ENCODE measurements at regions not wholly inside any gene's neighbourhood (a gene's known extent, or its start where the extent isn't known, plus 50 kb on each side); places are given as distances from the start of the nearest gene placed in this dataset.
"Not testable (repeated sequence)": the region's sequence is repeated elsewhere in the genome, so short reads cannot be mapped to it uniquely, and the experiment has no call there.

DNA sequence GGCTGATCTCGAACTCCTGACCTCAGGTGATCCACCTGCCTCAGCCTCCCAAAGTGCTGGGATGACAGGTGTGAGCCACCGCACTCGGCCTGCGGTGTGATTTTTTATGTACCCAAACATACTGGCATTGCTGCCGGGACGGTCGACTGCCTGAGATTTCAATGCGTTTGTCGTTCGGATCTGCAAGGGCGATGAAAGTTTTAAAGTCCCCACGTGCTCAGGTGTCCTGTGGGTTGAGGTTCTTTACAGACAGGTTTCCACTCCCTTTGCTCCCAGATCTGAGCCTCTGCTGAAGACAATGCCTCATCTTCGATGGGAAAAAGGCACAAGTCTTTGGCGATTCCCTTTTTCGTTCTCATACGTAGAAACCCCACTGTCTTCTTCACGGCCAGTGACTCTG is 78.1 kb upstream of the SHOX start:
- DNase-seq (ENCODE audit: low spot score): no peak

DNA sequence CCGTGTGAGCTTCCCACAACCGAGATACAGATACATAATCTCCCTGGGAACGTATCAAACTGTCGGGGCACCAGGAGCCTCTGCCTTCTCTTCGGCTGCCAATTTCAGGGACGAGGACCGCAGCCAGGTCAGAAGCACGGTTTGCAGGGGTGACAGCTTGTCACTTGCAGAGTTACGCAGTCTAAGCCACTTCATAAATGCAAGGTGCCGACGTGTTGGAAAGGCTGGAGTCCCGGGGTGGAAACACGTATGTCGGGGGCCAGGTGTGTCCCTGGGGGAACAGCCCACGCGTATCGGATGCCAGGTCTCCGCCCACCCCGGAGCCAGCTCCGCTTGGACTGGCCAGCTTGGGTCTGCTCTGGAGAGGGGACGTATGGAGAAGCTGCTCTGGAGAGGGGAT is 76.3 kb upstream of the SHOX start:
- no peak for DNase-seq (ENCODE audit: low spot score)

DNA sequence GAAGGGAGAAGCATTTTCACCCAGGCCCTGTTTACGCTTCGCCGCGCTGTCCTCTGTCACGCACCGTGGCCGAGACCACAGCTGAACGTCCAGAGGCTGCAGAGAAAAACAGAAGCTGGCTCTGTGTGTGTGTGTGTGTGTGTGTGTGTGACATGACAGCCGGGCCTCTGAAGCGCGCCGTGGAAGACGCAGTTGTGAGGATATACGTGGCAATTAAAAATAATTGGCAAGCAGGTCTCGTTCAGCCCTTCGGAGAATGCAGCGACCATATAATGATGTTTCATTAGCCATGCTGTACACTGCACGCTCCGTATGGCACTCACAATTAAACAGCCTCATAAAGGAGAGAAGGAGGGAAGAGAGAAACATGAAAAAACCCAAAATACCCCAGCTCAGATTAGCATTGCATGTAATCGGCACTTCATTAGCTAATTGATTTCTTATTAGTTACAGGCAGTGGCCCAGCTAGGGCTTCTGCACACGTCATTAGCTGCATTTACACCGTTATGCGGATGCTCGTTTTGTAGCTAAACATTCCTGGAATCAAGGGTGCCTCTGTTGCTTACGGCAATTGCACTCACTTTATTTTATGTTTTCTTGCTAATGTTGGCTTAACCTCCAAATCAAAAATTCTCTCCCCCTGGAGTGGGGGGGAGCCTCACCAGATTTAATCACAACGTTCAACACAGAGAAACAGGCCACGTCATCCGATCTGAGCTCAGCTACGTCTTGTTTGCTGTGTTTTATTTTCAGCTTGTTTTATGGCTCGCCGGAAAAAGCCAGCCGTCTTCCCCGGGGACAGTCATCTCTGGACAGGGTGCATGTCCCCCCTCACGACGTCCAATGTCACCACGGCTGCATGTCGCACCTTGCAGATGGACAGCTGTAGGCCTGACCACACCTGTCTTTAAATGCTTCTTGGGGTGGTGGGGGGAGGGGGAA is 74.6 kb upstream of the SHOX start:
- no peak for DNase-seq (ENCODE audit: low spot score)

DNA sequence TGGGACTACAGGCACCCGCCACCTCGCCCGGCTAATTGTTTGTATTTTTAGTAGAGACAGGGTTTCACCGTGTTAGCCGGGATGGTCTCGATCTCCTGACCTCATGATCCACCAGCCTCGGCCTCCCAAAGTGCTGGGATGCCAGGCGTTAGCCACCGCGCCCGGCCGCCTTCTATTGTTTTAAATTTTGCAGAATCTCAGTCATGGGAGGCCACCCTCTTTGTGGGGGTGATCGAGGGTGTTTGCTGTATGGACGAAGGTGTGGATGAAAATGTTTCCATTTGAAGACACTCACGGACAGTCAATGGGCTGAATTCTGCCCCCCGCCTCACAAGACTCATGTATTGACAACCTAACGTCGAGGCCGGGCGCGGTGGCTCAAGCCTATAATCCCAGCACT is 73.0 kb upstream of the SHOX start:
- not testable (repeated sequence) for DNase-seq (ENCODE audit: low spot score)

DNA sequence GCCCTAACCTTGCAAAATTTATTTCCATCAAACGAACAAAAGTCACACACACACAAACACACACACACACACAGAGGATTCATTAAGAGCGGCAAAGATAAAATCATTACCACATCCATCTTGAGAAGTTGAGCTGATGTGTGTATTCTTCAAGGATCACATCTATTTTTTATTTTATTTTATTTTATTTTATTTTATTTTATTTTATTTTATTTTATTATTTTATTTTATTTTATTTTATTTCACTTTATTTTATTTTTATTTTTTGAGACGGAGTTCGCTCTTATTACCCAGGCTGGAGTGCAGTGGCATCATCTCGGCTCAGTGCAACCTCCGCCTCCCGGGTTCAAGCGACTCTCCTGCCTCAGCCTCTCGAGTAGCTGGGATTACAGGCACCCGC is 71.3 kb upstream of the SHOX start:
- not testable (repeated sequence) for DNase-seq (ENCODE audit: low spot score)

DNA sequence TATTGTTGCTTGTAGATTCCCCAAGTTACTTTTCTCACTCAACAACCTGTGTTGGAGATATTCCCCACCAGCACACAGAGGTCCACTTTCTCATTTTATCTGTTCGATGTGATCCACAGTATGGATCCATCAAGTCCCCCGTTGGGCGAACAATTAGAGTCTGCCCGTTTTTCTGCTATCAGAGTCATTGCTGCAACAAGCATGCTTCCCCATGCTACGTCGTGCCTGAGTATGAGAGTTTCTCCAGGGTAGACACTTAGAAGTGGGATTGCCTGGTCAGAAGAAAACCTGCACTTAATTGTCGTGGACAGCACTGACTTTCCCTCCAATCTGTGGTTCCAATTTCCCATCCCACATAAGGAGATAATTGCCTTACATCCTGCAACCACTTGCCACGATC is 62.7 kb upstream of the SHOX start:
- no peak for DNase-seq (ENCODE audit: low spot score)

DNA sequence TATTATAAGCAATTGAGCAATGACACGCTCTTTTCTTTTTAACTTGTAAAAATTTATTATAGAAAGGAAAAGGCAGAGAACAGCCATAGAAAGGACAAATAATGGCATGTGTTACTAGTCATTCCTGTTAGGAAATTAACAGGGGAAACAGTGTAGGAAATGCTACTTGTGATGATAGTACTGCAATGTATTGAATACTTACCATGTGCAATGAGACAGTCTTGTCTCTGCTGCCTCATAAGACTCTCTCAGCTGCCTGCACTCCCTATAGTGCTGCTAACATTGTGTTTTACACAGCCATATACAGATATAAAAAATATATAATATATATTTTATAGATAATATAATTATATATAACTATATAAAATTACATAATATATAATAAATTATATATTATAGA is 62.3 kb upstream of the SHOX start:
- DNase-seq (ENCODE audit: low spot score): no peak

DNA sequence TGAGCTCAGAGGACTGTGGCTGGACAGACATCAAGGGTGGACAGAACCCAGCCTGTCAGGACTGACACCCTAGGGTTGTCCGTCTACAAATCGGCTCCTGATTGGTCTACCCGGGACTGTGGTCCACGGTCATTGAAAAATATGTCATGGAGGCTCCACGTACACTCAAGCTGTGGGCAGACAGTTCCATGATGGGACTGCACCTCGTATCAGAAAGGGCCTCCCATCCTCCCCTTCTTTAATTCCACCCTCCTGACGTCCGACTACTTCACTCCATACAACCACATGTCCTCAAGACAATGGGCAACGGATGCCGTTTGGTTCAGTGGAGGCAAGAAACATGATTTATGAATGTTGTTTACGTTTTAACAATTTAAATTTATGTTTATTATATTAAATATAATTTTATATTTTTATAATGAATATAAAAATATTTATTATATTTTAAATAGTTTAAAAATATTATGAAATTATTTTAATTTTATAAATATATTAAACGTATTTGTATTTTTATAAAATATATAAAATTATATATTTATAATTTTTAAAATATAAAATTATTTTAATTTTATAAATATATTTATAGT is 58.0 kb upstream of the SHOX start:
- DNase-seq (ENCODE audit: low spot score): no peak

DNA sequence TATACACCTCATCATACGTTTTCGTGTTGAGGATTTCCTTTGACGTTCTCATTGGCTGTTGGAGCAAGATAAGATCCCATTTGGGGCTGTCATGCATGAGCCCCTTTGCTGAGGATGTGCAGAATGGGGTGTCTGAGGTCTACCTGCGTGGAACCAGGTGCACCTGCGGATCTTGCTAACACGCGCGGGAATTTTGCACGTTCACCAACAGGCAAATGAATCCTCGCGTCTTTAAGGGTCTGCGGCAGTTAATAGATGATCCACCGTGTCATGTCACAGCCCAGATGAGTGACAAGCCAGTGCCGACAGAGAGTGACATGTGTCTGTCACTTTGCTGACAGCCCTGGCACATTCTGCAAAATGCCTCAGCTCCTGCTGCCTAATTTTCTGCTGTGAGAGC is 56.3 kb upstream of the SHOX start:
- DNase-seq (ENCODE audit: low spot score): no peak

DNA sequence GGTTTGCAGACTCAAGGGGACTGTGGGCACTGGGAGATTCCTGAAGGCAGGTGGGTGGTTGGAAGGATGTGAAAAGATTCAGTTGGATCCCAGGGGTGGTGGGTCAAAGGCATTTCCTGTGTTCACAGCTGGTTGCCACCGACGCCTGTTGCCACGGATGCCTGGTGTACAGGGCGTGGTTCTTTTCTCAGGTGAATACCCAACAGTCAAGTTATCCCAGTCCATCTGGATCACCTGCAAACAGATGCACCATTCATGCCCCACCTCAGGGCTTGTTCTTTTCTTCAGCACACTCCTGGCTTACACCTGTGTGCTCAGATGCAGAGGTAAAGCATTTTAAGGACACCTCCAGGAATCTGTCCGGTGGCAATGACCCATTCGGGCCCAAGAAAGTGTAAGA is 55.8 kb upstream of the SHOX start:
- no peak for DNase-seq (ENCODE audit: low spot score)

DNA sequence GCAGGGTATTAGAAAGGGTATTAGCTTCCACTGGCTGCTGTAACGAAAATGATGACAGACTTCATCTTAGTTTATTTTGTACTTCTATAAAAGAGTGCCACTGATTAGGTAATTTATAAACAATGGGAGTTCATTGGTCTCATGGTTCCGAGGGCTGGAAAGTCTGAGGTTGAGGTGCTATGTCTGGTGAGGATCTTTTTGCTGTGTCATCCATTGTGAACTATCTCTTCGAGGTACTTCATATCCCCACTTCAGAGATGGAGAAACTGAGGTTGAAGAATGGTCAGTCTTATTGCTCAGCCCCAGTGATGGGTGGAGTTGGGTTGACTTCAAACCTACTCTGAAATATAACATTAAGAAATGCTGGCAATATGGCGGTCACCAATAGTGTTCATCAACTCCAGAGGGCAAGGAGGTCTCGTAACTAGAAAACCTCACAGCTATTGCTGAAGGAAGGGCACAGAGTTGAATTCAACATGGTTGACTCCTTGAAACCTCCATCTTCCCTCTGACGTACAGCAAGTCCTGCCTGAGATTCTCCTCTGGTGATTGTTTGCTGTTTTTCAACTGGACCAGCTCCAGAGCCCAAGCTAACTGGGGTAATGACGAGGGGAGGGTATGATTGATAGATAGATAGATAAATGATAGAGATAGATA is 53.6 kb upstream of the SHOX start:
- DNase-seq (ENCODE audit: low spot score): no peak

DNA sequence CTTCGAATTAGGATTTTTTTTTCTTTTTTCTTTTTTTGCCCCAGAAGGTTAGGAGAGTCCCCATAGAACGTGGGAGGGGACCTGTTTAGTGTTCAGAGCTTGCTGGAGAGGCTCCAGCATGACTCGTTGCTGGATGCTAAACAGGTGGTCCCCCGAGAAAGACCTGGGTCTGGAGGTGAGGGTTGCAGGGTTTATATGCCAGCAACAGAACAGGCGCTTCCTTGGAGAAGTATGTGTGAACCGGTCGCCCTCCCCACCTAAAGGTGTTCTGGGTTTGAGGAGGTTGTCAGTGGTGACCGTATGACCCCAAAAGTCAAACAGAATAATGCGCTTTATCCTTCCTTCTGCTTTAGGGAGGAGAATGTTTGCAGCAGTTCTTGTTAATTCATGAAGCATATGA is 52.1 kb upstream of the SHOX start:
- DNase-seq (ENCODE audit: low spot score): no peak

DNA sequence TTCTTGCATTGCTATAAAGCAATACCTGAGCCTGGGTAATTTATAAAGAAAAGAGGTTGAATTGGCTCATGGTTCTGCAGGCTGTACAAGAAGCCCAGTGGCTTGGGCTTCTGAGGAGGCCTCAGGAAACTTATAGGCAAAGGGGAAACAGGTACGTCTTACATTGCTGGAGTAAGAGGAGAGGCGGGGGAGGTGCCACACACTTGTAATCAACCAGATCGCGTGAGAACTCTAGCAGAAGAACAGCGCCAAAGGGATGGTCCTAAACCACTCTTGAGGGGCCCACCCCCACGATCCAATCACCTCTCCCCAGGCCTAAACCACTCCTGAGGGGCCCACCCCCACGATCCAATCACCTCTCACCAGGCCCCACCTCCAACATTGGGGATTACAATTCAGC is 50.6 kb upstream of the SHOX start:
- no peak for DNase-seq (ENCODE audit: low spot score)
